Fibroblast of villous mesenchyme (primary cell): ENCODE measurements at regions not wholly inside any gene's neighbourhood (a gene's known extent, or its start where the extent isn't known, plus 50 kb on each side); places are given as distances from the start of the nearest gene placed in this dataset.

Experiments used
- DNase-seq: peaks from one replicate; pipeline ENCODE4 v3.0.0-alpha.2; 2010; ENCODE audit warnings: low read depth
- H3K4me3 ChIP-seq: 2 replicates; pipeline ENCODE4 v1.5.1; 2011; ENCODE audit warnings: low read depth, mild to moderate bottlenecking, low read length
- TF ChIP-seq, protein P1 (sequence below): IDR thresholded peaks from 2 replicates; pipeline ENCODE4 v1.5.1; 2012; ENCODE audit warnings: low read depth, mild to moderate bottlenecking, low read length; ENCODE audit not compliant: insufficient read depth

DNA sequence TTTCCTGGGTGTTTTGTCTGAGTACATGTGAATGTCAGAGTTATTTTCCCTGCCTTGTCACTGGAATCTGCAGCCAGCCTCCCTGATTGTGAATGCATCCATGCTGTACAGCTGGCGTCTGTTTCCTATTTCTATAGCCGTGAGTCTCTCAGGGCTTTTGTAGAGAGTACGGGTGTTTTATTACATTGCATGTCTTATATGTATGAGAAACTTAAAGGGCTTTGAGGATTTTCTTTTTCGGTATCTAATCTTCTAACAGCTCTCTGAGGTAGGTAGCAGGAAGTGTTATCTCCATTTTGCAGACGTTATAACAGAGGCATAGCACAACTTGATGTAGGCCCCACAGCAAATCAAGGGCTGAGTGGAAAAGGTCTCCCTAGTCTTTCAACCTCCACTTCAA lies 272.9 kb downstream of the PRL start:
- no peak for DNase-seq
- TF ChIP-seq, protein P1, sequence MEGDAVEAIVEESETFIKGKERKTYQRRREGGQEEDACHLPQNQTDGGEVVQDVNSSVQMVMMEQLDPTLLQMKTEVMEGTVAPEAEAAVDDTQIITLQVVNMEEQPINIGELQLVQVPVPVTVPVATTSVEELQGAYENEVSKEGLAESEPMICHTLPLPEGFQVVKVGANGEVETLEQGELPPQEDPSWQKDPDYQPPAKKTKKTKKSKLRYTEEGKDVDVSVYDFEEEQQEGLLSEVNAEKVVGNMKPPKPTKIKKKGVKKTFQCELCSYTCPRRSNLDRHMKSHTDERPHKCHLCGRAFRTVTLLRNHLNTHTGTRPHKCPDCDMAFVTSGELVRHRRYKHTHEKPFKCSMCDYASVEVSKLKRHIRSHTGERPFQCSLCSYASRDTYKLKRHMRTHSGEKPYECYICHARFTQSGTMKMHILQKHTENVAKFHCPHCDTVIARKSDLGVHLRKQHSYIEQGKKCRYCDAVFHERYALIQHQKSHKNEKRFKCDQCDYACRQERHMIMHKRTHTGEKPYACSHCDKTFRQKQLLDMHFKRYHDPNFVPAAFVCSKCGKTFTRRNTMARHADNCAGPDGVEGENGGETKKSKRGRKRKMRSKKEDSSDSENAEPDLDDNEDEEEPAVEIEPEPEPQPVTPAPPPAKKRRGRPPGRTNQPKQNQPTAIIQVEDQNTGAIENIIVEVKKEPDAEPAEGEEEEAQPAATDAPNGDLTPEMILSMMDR: no peak
- H3K4me3 ChIP-seq: no peak overlapping the region

GRCh38 chr6:22024973-22025467 lies 271.8 kb downstream of the PRL start:
- H3K4me3 ChIP-seq: no peak overlapping the region
- TF ChIP-seq, protein P1: no peak
- no peak for DNase-seq

DNA sequence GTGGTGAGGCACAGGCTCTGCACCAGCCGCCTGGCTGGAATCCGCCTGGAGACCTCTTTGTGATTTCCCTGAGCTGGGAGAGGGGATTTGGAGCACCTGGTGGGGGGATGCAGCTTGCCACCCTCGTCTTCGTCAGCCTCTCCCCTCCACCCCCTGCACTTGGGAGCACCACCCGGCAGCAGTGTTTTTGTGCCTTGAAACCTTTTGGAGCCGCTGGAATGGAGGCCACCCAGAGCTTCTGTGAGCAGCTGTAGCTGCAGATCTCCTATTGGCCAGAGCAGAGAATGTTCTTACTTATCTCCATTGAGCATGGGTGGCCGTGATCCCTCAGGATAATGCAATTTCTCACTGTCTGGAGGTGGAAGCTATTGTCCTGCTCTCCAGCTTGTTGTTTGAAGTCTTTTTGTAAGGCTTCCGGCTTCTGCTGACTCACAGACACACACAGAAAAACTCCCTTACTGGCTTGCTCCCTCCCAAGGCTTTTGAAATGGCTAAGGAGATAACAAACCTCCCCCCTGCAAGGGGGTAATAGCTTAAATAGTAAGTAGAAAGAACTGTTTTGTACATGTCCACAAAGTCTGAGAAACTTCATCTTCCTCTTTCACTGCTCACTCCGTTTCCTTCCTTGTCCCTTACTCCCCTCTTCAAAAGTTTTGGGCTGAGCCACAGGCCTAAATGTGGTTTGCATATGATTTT lies 271.2 kb downstream of the PRL start:
- H3K4me3 ChIP-seq: no peak overlapping the region
- DNase-seq: peak; percentile 56
- TF ChIP-seq, protein P1: no peak

DNA sequence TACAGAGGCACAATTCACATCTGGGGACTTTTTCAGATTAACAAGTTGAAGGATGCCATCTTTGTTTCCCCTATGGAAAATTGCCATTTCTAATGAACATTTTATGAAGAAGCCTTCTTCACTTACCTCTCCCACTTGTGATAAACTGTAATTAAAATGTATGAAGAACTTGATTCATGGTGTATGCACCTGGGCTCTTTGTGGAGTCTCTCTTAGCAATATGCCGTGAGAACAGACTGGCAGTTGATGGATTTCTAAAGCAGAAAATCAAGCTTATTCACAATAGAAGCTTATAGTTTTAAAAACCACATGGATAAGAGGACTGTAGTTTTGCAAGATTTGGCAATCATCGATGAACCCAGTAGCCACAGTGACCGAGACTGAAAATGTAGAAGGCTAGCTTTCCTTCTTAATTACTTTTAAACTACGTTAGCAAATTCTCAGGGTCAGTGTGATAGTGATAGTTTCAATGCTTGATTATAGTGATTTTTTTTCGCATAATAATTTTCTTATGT lies 270.6 kb downstream of the PRL start:
- TF ChIP-seq, protein P1: no peak
- no peak for DNase-seq
- no peak overlapping the region for H3K4me3 ChIP-seq

- TF ChIP-seq, protein P1: no peak
- no peak for DNase-seq
- no peak overlapping the region for H3K4me3 ChIP-seq
Observed at GRCh38 chr6:22027040-22027725, 269.7 kb downstream of the PRL start.

DNA sequence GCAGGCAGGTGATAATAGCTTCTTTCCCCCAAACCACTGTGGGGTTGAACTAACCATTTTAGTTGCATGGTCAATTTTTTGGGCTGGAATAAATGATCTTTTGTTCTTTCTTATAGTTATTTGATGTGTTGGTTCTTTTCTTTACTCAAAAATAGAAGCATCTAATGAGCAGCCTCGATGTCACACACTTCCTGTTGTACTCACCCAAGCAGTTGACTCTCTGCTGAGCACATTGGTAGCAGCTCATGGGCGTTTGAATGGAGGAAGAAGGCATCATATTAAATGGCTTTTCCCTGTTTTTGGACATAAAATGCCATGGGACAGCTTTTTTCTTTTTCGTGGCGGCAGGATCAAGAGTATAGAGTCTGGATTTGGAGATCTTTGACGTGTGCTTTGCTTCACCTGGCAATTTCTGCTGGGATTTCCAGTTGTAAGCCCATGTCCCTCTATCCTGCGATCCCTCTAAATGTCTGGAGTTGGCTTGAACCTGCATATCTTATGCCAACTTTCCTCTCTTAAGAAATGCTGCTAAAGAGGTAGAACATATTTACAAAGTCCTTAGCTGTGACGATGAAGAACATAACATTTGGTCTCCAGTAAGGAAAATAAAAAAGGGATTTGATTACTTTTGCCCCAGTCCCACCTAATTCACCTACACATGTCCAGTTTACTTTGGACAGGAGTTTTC lies 268.3 kb downstream of the PRL start:
- no peak overlapping the region for H3K4me3 ChIP-seq
- DNase-seq: no peak
- TF ChIP-seq, protein P1: no peak
